Stimulated activated CD8-positive, alpha-beta memory T cell treated with anti-CD3 and anti-CD28 coated beads, Interleukin-7, amount 100 ng/mL, for 48 hours (primary cell): ENCODE measurements at regions not wholly inside any gene's neighbourhood (a gene's known extent, or its start where the extent isn't known, plus 50 kb on each side); places are given as distances from the start of the nearest gene placed in this dataset.

Experiments used
- DNase-seq, 2 donors: peaks; one replicate each; pipeline ENCODE4 v3.0.0-alpha.2; 2020; ENCODE audit warnings: low read depth in 1 of 2; ENCODE audit errors: extremely low read depth in 1 of 2

DNA sequence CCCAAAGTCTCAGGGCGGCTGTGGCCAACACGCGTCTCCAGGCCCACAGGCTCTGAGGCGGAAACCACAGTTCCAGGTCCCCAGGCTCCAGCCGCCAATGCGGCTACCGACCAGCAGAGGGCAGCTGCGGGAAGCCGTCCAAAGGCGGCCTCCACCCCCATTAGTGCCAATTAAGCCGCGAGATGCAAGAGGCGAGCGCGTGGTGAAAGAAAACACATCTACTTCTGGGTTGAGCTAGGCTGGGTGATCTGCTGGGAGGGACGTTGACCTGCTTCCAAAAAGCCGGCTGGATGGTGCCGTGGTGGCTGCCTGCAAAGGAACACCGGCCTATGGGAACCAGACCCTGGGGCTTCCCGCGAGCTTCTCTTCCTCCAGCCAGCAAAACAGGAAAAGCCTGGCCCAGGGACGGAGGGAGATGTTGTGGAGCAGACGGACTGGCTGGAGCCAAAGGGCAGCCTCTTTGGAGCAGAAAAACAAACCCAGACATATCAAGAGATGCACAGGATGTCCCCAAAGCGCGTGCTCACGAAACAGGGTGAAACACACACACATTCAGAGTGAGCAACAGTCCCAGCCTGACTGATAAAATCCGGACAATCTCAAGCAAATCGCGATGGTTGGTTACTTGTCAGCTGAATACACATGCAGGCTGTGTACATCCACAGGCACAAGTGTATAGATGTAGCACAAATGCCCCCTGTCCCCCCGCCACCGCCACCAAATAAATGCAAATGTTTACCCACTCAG, 187.1 kb upstream of the BRINP1 start:
- peak; percentile 18 to 26 for DNase-seq

DNA sequence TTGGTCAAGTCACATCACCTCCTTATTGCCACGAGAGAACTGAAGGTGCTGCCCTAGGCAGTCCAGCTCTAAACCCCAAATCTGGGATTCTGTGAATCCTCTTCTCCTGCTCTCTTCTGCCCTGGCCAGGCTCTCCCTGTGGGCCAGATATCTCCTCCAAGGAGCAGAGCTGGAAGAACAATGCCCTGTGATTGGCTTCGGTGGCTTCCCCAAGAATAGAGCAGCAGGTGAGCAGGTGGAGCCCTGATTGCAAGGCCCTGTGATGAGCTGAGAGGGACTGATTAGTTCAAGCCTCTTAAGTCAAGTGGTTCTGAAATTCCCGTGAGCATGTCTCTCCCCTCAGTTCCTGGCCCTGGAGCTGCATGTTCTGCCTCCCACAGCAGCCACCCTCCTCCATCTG, 175.3 kb upstream of the BRINP1 start:
- DNase-seq, result no peak

DNA sequence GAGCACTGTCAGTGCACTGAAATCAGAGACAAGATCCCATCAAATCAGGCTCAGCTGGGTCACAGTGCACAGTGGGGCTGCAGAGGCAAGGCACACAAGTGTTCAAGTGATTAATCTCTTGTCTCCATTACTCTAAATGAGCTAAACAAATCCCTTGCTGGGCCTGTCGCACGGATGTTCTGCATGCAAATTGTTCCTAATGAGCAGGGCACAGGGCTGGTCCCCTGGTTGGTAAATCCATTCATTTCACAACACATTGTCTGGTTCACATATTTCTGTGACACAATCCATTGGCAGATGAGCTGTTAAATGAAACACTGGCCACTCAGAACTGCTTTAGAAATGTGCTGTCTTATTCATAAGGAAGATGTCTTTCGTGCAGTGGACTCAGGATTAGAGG, 167.9 kb upstream of the BRINP1 start:
- no peak for DNase-seq

DNA sequence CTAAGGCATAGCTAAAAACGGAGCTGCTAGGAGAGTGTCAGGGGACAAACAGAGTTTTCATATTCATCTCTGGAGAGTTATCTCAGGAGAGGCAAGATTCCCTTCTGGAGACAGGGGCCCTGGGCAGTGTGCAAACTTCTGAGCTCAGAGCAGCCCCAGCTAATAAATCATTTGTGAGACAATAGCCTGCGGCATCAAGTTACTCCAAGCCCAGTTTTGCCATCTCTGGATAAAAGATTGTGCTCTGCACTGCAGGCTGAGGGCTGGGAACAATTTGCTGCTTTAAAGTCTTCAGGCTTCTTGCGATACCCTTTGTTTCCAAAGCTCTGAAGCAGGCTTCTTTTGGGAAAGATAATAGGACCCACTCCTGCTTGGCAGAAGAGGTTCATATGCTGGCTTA, 164.3 kb upstream of the BRINP1 start:
- DNase-seq, result no peak

DNA sequence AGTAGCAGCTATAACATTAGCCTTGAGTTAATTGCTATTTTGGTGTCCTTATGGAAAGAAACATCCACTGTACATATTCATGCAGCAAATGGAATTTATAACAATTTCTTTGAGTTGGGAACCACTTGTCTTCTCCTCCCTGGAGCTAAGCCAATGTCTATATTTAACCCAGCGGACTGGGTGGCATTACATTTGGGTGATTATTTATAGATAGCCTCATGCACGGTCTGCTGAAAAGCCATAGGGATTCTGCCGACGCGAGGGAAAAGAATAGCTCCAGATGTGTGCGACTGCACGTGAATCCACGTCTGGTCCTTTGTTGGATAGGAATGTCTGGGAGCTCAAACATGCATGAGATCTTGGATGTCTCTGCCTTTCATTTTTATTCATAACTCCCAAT, 157.5 kb upstream of the BRINP1 start:
- no peak for DNase-seq

DNA sequence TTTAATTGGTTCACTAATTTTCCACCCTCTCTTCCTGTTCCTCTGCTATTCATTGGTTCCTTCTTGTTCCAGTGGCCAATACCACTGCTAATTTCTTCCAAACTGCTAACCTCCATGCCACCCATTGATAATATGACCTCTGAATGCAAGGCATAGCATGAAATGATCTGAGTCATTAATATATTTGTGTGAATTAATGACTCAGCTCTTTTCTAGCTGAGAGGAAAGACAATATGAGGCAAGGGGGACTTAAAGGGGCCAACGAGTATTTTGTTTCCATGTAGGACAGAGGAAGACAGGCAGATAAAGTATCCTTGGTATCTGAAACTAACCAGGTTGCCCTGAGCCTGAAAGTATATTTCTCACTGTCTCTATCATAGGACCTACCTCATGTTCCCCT, 154.3 kb upstream of the BRINP1 start:
- DNase-seq, result no peak

DNA sequence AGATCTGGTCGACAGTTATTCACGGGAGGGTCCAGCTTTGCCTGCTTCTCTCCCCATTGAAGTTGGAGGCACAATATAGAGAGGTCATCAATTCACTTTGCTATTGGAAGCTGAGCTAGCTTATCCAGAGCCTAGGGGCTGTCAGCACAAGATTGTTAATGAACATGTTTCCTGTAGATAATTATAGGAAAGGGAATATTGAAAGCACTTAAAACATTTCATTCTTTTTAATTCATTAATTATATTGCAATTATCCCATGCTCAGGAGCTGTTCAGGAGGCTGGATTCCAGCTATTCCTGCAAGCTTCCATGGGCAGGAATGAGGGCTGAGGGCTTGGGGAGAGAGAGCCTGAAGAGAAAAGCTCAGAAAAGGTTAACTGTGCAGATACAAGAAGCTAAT, 153.1 kb upstream of the BRINP1 start:
- no peak for DNase-seq

DNA sequence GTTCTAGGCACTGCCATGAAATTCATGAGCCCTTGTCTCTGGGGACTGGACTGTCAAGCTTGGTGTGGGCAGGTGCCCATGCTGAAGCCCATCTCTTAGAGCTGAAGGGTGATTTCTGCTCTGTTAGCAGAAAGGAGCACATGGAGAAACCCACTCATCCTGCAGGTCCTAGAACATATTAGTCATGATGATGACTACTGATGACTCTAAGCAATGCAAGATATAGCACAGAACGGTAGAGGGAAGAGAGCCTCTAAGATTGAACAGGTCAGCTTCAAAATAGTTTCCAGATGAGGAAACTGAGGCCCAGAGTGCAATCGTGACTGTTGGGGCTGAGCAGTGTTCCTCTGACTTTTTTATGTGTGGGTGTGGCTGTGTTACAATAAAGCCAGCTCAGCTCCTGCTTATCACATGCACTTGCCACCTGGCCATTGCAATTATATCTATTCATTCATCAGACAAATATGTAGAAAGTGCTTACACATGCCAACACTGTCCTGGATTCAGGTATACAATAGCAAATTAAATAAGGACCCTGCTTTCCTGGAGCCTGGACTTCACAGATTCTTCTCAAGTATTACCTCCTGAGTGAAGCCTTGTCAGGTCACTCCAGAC, 140.2 kb upstream of the BRINP1 start:
- DNase-seq, result no peak

DNA sequence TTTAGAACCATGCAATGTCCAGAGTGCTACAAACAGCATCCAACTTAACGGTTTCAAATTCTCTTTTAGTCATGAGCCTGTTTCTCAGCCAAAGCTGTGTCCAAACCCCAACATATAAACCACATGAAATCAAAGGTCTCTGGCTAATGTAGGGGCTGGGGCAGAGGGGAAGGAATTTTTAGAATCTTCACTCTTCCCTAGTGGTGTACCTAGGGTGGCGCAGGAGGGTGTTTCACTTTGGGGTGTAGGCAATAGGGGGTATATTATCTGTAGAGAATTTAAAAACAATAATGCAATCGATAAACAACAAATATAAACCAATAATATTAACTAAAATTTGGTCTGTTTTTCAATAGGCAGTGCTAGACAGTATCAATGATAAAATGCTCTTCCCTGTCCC, 132.1 kb upstream of the BRINP1 start:
- DNase-seq, result no peak

DNA sequence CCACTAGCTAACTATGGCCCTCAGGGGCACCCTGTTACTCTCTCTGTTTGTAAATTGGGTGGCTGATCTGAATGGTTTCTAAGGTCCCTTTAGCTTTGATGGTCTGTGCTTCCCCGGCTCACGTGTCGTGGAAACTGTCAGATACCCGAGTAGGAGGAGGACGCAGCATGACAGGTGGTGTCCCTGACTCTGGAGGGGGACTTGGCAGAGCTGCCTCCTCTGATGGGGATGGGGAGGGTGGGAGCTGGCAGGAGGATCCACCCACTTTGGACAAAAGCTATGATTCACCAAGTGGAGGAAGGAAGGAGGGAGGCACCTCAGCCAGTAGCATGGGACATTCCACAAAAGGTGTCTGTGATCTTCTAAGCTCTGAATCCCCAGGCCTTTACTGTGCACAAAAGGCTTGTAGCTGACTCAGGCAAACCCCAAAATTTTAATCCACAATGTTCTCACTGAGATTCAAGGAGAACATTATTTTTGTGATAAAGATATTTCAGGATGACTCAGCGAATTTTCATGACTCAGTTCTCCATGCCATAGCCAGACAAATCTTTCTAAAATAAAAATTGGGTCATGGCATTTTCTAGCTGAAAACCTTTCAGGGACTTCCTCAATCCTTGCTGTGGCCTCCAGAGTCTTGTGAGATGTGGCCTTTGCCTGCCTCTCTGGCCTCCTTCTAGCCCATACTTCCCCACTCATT, 131.0 kb upstream of the BRINP1 start:
- no peak for DNase-seq

DNA sequence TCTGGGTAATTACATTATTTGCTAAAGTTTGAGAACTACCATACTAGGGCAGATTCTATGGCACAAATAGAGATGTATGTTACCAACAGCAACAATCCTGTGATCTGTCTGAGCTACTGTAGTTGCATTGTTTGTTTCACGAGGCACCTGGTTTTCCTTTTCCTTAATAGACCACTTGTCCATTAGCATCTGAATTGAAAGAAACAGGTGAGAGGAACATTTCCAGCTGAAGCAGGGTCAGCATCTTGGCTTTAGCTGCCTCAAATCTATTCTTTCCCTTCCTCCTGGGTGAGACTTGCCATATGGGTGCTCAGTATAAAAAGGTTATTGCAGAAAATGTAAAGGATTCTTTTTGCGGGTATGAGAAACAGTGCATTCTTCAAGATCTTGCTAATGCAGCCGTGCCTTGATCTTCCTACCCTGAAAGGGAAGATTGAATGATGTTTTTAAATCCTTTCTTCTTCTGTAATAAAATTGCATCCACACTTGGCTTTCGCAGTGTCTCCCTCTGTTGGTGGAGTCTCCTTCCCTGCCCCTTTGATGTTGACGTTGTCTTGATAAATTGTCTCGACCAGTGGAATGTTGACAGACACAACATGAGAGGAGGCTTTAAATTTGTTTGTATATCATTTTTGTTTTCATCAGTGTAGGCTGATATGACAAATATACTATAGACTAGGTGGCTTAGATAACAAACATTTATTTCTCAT, 118.0 kb upstream of the BRINP1 start:
- DNase-seq, result no peak

DNA sequence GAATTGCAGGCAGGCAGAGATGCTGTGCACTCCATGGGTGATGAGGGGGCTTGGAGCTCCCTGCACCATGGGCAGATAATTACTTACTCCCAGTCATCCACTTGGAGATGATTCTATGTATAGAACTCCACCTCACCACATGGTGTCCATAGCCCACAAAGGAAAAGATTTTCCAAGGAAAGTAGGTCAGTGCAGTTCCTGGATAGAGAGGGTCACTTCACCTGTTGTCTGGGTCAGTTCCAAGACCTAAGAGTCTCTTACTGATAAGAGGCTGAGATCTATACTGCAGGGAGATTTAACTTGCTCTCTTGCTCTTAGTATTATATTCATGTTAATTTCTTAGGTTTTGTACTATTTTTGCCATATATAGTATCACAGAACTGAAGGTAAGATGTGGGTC, 113.9 kb upstream of the BRINP1 start:
- no peak for DNase-seq

DNA sequence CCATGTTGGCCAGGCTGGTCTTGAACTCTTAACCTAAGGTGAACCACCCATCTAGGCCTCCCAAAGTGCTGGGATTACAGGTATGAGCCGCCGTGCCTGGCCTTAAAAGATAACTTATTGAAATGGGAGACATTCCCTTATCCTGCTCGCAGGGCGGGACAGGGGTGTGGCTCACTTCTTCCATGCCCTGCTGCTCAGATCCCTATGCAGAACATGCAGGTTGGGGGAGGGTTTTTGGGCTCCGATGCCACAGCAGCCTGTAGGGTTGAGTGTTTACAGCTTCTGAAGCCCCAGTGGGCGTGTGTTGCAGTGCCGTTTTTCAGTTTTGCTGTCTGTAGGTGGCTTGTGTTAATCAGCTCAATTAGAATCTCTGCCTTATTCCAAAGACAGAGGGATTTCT, 108.0 kb upstream of the BRINP1 start:
- DNase-seq, result no peak

DNA sequence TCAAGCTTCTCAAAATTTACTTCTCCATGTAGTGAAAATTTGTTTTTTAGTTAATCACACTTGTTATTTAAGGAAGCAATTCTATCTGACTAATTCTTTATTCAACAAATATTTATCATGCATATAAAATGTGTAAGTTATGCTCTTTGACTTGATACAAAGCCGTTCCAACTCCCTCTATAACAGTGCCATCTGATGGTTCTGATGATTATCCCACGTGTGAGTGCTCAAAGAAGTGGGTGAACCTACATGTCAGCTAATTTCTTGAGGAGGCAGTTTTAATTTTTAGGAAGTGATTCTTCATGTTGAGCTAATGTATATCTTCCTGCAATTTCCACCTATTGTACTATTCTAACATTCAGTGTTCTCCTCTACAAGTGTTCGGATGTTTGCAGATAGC, 88.8 kb upstream of the BRINP1 start:
- no peak for DNase-seq

DNA sequence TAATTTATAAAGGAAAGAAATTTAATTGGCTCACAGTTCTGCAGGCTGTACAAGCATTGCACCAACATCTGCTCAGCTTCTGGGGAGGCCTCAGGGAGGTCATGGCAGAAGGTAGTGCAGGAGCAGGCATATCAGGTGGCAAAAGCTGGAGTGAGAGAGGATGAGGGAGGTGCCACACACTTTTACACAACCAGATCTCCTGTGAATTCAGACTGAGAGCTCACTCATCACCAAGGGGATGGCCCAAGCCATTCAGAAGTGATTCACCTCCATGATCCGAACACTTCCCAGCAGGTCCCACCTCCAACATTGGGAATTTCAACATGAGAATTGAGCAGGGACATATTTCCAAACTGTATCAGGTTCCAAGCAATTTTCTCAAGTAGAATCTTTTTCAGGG, 84.7 kb upstream of the BRINP1 start:
- no peak for DNase-seq

DNA sequence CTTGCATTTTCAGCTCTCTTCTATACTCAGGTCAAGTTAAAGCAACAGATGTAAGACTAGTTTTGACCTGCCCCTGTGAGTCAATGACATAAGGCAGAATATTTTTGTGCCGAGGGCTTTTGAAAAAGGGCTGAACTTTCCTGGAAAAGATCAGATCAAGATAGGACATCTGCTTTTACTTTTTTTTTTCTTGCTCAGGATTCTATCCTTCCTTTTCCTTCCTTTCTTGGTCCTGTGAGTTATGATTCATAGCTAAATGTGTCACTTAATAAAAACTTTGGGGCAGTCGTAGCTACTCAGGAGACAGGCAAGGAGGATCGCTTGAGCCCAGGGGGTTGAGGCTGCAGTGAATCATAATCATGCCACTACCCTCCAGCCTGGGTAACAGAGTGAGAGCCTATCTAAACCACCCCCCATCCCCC, 84.3 kb upstream of the BRINP1 start:
- no peak for DNase-seq

DNA sequence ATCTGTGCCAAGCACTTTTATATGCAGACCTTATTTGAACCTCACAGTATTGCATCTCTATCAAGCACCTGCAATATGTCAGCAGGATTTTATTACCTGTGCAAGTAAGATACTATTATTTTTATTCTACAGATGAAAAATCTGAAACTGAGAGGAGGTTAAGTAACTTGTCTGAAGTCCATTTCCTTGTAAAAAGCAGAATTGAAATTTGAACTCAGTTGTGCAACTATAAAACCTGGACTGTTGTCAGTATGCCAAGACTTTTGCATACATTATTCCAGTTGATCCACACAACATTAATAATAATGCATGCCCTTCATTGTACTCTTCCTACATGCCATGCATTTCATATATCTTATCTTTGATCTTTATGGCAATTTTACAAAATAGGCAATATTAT, 82.2 kb upstream of the BRINP1 start:
- DNase-seq, result no peak

DNA sequence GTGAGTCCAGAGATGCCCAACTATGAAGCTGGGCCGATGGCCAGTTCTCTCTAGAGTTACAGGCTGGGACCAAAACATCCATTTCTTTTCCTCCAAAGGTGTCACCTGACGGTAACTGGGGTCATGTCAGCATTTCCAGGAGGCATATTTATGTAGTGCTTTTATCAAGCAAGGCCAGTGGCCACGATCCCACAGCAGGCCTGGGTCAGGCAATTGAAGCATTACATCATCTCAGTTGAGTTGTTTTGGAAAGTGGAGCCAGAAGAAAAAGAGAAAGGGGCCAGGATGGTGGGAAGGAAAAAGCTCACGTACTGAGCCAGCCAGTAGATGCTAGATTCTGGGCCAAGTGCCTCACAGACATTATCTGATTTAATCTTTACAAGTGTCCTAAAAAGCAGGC, 73.9 kb upstream of the BRINP1 start:
- DNase-seq, result no peak

DNA sequence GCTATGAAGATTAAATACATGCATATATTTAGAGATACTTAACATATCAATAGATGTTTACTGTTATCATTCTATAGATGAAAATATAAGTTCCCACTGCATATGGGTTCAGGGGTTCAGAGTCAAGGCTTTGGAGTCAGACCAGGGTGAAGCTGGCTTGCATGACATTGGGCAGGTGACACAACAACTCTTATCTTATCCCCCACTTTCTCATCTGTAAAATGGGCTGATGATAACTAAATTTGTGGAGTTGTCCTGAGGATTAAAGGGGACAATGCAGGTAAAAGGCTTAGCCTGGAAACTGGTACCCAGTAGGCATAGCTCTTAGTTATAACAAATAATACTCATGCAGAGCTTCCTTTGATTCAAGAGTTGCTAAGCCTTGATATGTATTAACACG, 72.6 kb upstream of the BRINP1 start:
- DNase-seq, result no peak

DNA sequence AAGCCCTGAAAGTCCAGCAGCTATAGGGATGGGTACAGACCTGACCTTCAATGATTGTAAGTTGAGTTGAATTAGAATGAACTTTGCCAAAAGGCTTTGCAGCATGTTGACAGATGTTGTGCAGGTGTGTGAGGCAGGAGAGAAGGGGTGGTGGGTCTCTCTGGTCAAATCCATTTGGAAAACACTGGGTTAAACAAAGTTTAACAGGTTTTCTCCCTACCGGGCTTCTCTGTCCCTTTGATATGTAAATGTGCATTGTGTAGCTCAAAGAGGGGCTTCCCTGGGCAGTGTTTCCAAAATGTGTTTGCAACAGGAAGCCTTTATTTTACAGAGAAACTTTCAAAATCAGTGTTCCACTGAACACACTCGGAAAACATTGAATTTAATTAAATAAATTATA, 72.1 kb upstream of the BRINP1 start:
- DNase-seq, result no peak

DNA sequence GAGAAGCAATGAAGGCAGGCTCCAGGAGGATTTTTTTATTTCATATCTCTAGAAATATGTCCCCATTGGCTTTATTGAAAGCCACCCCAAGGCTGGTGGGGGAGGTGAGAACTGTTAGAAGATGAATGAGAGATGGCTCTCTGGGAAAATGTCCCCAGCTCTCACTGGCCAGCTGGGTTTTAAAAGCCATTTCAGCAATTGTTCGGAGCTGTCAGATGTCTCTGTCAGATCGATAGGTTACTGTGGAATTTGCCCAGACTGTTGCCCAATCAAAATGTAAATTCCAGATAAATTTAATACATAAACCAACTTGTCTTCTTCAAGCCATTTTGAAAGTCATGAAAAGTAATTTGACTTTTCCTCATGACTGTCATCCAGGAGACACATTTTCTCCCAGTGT, 67.0 kb upstream of the BRINP1 start:
- no peak for DNase-seq

DNA sequence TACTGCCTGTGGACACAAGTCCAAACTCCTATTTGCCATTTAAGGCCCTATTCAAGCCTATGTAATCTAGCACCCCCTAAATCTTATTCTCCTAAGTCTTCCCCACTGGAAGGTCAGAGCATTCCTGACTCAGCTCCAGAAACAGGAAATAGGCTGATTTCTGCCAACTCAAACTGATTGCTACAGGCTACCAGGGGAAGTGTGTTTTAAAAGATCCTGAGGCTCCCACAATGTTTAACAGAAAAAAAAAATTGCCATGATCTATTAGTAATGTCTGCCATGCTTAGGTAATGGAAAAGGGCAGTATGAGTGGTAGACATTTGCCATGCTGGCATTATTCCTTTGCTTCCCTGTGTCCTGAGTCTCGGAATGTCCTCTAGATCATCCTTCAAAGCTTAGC, 65.8 kb upstream of the BRINP1 start:
- no peak for DNase-seq
